ENCODE measurements at regions not wholly inside any gene's neighbourhood (a gene's known extent, or its start where the extent isn't known, plus 50 kb on each side); places are given as distances from the start of the nearest gene placed in this dataset.

DNA sequence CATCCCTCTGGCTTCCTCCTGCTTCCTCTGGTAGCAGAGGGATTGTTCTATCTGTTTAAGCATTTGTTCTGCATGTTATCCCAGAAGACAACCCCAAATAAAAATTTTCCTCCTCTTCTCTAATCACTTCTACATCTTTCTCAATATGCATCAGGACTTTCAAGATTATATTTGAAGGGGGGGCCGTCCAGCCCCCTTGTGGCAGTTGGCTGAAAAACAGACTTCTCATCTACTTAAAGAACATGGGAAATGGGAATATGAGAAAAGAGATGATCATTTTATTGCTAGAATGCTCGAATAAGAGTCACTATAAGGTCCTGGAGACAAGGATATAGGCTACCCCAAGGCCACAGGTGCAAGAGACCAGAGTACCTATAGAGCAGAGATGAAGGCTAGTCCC lies 466.0 kb downstream of the REEP3 start:
- DNase-seq (no peak), ATAC-seq (no peak)
- 31% methylated on average over 2 of the region's 2 CpGs for WGBS (ENCODE audit: insufficient coverage)
- no peak for TF ChIP-seq CTCF (IDR thresholded peaks at IDR 0.05)
- Mint-ChIP-seq H3K4me3 (no peak overlapping the region), H3K27ac (no peak overlapping the region), H3K36me3 (no peaks in the 10 kb centered on the region), H3K4me1 (no peaks in the 10 kb centered on the region), H3K27me3 (ENCODE audit: low read depth in 2 of 2) (no peaks in the 10 kb centered on the region), H3K9me3 (no peaks in the 10 kb centered on the region)
- intact Hi-C loops (cut with micrococcal nuclease), result no loop called here
- Histone ChIP-seq H3K9me3 (ENCODE audit: control insufficient read depth, insufficient read depth, low read length) (no peaks in the 10 kb centered on the region), H3K27ac (ENCODE audit: low read length) (no peak overlapping the region), H3K36me3 (ENCODE audit: control insufficient read depth, insufficient read depth, low read length) (no peaks in the 10 kb centered on the region), H3K4me1 (ENCODE audit: control insufficient read depth, insufficient read depth, low read length) (no peaks in the 10 kb centered on the region), H3K27me3 (ENCODE audit: control insufficient read depth, insufficient read depth, low read length) (no peaks in the 10 kb centered on the region), H3K4me3 (ENCODE audit: low read length) (no peak overlapping the region)

DNA sequence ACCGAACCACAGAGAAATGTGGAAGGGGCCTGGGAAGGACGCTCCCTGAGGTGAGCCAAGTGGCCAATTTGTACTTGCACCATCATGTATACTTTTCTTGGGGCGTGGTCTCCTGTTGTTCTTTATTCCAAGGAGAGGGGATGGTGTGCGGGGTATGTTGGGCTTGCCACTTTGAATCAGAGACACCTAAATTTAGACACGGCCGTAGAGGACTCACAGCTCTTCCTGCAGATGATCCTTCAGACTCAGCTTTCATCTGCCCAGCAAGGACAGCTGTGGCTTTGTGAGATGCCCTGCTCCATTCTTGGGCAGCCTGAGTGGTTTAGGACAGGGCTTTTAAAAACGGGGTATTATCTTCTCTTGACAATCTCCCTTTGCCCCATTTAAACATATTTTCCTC lies 473.2 kb downstream of the REEP3 start:
- no peak for TF ChIP-seq CTCF (IDR thresholded peaks at IDR 0.05)
- Histone ChIP-seq H3K4me1 (ENCODE audit: control insufficient read depth, insufficient read depth, low read length) (no peaks in the 10 kb centered on the region), H3K36me3 (ENCODE audit: control insufficient read depth, insufficient read depth, low read length) (no peaks in the 10 kb centered on the region), H3K27ac (ENCODE audit: low read length) (no peak overlapping the region), H3K4me3 (ENCODE audit: low read length) (no peak overlapping the region), H3K27me3 (ENCODE audit: control insufficient read depth, insufficient read depth, low read length) (no peaks in the 10 kb centered on the region), H3K9me3 (ENCODE audit: control insufficient read depth, insufficient read depth, low read length) (no peaks in the 10 kb centered on the region)
- Mint-ChIP-seq H3K4me1 (no peaks in the 10 kb centered on the region), H3K27me3 (ENCODE audit: low read depth in 2 of 2) (no peaks in the 10 kb centered on the region), H3K36me3 (peaks cover 8% of the 10 kb centered on the region), H3K4me3 (no peak overlapping the region), H3K9me3 (peaks cover 4 to 5% of the 10 kb centered on the region in 2 donors), H3K27ac (no peak overlapping the region)
- ATAC-seq (no peak), DNase-seq (no peak)
- WGBS (ENCODE audit: insufficient coverage), result 86% methylated on average over 7 of the region's 7 CpGs
- intact Hi-C loops (cut with micrococcal nuclease), result no loop called here

DNA sequence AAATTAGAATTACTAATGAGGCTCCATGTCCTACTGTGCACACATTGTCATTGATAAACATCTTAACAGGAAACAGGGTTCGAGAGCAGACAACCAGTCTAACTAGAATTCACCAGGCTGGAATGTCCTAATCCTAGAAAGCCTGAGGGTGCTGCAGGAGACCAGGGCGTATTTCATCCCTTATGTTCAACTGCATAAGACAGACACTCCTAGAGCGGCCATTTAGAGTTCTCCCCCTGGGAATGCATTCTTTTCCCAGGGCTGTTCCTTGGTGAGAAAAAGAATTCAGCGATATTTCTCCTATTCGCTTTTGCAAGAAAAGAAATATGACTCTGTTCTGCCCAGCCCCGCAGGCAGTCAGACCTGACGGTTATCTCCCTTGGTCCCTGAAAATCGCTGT lies 486.0 kb downstream of the REEP3 start:
- TF ChIP-seq CTCF (IDR thresholded peaks at IDR 0.05), result no peak
- Mint-ChIP-seq H3K4me1 (no peaks in the 10 kb centered on the region), H3K27ac (no peak overlapping the region)

DNA sequence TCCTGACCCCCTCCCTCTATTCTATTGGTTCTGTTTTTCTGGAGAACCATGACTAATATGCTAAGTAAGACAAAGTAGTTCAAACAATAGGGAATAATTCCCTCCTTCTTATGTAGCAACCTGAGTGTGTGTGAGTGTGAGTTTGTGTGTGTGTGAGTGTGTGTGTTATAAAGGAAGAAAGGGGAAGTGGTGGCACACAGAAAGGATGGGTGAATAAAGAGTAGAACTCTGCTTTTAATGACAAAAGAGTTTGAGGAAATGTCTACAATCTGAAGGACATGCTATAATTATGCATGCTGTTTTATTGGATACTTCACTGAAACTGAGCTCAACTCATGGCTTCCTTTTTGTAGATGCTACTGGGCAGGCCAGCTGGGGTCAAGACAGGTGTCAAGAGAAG lies 489.5 kb downstream of the REEP3 start:
- Mint-ChIP-seq H3K4me1 (no peaks in the 10 kb centered on the region), H3K4me3 (no peak overlapping the region), H3K27me3 (ENCODE audit: low read depth in 2 of 2) (no peaks in the 10 kb centered on the region), H3K27ac (no peak overlapping the region), H3K36me3 (peaks cover 5% of the 10 kb centered on the region), H3K9me3 (peaks cover 4 to 6% of the 10 kb centered on the region in 2 donors)
- Histone ChIP-seq H3K27me3 (ENCODE audit: control insufficient read depth, insufficient read depth, low read length) (no peaks in the 10 kb centered on the region), H3K4me3 (ENCODE audit: low read length) (no peak overlapping the region), H3K9me3 (ENCODE audit: control insufficient read depth, insufficient read depth, low read length) (no peaks in the 10 kb centered on the region), H3K36me3 (ENCODE audit: control insufficient read depth, insufficient read depth, low read length) (no peaks in the 10 kb centered on the region), H3K27ac (ENCODE audit: low read length) (no peak overlapping the region), H3K4me1 (ENCODE audit: control insufficient read depth, insufficient read depth, low read length) (no peaks in the 10 kb centered on the region)
- TF ChIP-seq CTCF (IDR thresholded peaks at IDR 0.05), result no peak
- intact Hi-C loops (cut with micrococcal nuclease), result no loop called here
- DNase-seq, result no peak
- ATAC-seq, result no peak

More for the DNA sequence above, 486.0 kb downstream of the REEP3 start:
- Histone ChIP-seq H3K27me3 (ENCODE audit: control insufficient read depth, insufficient read depth, low read length) (no peaks in the 10 kb centered on the region), H3K4me1 (ENCODE audit: control insufficient read depth, insufficient read depth, low read length) (no peaks in the 10 kb centered on the region), H3K4me3 (ENCODE audit: low read length) (no peak overlapping the region), H3K27ac (ENCODE audit: low read length) (no peak overlapping the region), H3K9me3 (ENCODE audit: control insufficient read depth, insufficient read depth, low read length) (no peaks in the 10 kb centered on the region), H3K36me3 (ENCODE audit: control insufficient read depth, insufficient read depth, low read length) (no peaks in the 10 kb centered on the region)
- Mint-ChIP-seq H3K27me3 (ENCODE audit: low read depth in 2 of 2) (no peaks in the 10 kb centered on the region), H3K4me3 (no peak overlapping the region), H3K9me3 (peaks cover 4 to 6% of the 10 kb centered on the region in 2 donors), H3K36me3 (peaks cover 5% of the 10 kb centered on the region)
- WGBS (ENCODE audit: insufficient coverage), result 89% methylated on average over 8 of the region's 8 CpGs
- ATAC-seq (no peak), DNase-seq (no peak)
- intact Hi-C loops (cut with micrococcal nuclease), result no loop called here

Measured in natural killer cell (primary cell).